ENCODE measurements at regions not wholly inside any gene's neighbourhood (a gene's known extent, or its start where the extent isn't known, plus 50 kb on each side); places are given as distances from the start of the nearest gene placed in this dataset.

GRCh38 chr2:48202863-48203642 is 111.4 kb upstream of the FOXN2 start (continued):
- no peak for TF ChIP-seq ZNF462 (CRISPR knock-in tag; IDR thresholded peaks at IDR 0.05)

DNA sequence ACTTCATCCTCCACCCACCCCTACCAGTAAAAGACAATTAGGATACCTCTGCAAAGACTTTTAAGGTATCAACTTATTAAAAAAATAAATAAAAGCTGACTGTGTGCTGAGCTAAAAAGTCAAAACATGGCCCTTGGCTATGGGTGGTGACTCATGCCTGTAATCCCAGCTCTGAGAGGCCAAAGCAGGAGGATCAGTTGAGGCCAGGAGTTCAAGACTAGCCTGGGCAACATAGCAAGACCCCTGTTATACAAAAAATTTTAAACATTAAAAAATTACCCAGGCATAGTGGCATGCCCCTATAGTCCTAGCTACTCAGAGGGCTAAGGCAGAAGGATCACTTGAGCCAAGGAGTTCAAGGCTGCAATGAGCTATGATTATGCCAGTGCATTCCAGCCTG is 110.8 kb upstream of the FOXN2 start:
- H3K9me2 ChIP-seq (ENCODE audit: insufficient read depth), result 0 out of 2 replicates have a peak, but pooled peaks cover 8% of the 10 kb centered on the region
- H3K79me2 ChIP-seq (replicated peaks; ENCODE audit: insufficient read depth), result no peaks in the 10 kb centered on the region
- H4K20me1 ChIP-seq (replicated peaks; ENCODE audit: insufficient read depth), result no peaks in the 10 kb centered on the region
- H3K4me2 ChIP-seq, result no peak overlapping the region
- Mint-ChIP-seq H3K4me1 (peaks cover 49% of the 10 kb centered on the region), H3K36me3 (ENCODE audit: low read depth) (no peaks in the 10 kb centered on the region; the same call in 2 of the 3 replicates), H3K27me3 (ENCODE audit: insufficient read depth, low read depth, poor library complexity) (peaks cover 4% of the 10 kb centered on the region), H3K9me3 (peaks cover 2% of the 10 kb centered on the region; the same call in 1 of the 3 replicates), H3K27ac (no peak overlapping the region), H3K4me3 (no peak overlapping the region)
- H3K27ac ChIP-seq (ENCODE audit: low read depth), result no peak overlapping the region
- no peak overlapping the region for H3K4me3 ChIP-seq
- ATAC-seq, result no peak
- H3K4me1 ChIP-seq (ENCODE audit: insufficient read depth), result peaks cover 56% of the 10 kb centered on the region
- no peak for DNase-seq (ENCODE audit: low spot score)
- no peak overlapping the region for H2AFZ ChIP-seq
- H3K36me3 ChIP-seq (ENCODE audit: insufficient read depth), result no peaks in the 10 kb centered on the region
- H3F3A ChIP-seq (replicated peaks; ENCODE audit: low read depth), result no peaks in the 10 kb centered on the region
- H3K27me3 ChIP-seq (ENCODE audit: insufficient read depth), result no peaks in the 10 kb centered on the region
- no peak for TF ChIP-seq REST (IDR thresholded peaks at IDR 0.05; ENCODE audit: unreplicated experiment)
- no peak for TF ChIP-seq EZH2 (IDR thresholded peaks at IDR 0.05; ENCODE audit: low read depth, unreplicated experiment)
- no peak for TF ChIP-seq ZNF114 (CRISPR knock-in tag; IDR thresholded peaks at IDR 0.05)
- no peak for TF ChIP-seq CREB1 (CRISPR knock-in tag; IDR thresholded peaks at IDR 0.05; ENCODE audit: low read depth)
- no peak for TF ChIP-seq POLR2AphosphoS5 (IDR thresholded peaks at IDR 0.05; ENCODE audit: low read depth)
- TF ChIP-seq, protein P1, sequence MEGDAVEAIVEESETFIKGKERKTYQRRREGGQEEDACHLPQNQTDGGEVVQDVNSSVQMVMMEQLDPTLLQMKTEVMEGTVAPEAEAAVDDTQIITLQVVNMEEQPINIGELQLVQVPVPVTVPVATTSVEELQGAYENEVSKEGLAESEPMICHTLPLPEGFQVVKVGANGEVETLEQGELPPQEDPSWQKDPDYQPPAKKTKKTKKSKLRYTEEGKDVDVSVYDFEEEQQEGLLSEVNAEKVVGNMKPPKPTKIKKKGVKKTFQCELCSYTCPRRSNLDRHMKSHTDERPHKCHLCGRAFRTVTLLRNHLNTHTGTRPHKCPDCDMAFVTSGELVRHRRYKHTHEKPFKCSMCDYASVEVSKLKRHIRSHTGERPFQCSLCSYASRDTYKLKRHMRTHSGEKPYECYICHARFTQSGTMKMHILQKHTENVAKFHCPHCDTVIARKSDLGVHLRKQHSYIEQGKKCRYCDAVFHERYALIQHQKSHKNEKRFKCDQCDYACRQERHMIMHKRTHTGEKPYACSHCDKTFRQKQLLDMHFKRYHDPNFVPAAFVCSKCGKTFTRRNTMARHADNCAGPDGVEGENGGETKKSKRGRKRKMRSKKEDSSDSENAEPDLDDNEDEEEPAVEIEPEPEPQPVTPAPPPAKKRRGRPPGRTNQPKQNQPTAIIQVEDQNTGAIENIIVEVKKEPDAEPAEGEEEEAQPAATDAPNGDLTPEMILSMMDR (conservative IDR thresholded peaks at IDR 0.05; ENCODE audit: low read depth in 2 of 2), result no peak
- no peak for TF ChIP-seq ETS1 (IDR thresholded peaks at IDR 0.05)
- no peak for TF ChIP-seq STAT1 (IDR thresholded peaks at IDR 0.05; ENCODE audit: unreplicated experiment)
- no peak for TF ChIP-seq JUNB (IDR thresholded peaks at IDR 0.05; ENCODE audit: unreplicated experiment)
- TF ChIP-seq EZH2phosphoT487 (IDR thresholded peaks at IDR 0.05; ENCODE audit: unreplicated experiment), result no peak

Measured in GM23338 (cell line).